22Rv1 (cell line): ENCODE measurements at regions not wholly inside any gene's neighbourhood (a gene's known extent, or its start where the extent isn't known, plus 50 kb on each side); places are given as distances from the start of the nearest gene placed in this dataset.

Experiments
- H3K27ac ChIP-seq: fragments of 450-650 bp; 2 replicates; pipeline ENCODE4 v1.5.1; 2017
- ZFX ChIP-seq: fragments of 450-650 bp; IDR thresholded peaks from 2 replicates; pipeline ENCODE4 v1.6.1; 2017; ENCODE audit warnings: antibody characterized with exemption, borderline replicate concordance
- TF ChIP-seq, protein P1 (sequence below): fragments of 450-650 bp; IDR thresholded peaks from 2 replicates; pipeline ENCODE4 v1.5.1; 2017; ENCODE audit warnings: mild to moderate bottlenecking

DNA sequence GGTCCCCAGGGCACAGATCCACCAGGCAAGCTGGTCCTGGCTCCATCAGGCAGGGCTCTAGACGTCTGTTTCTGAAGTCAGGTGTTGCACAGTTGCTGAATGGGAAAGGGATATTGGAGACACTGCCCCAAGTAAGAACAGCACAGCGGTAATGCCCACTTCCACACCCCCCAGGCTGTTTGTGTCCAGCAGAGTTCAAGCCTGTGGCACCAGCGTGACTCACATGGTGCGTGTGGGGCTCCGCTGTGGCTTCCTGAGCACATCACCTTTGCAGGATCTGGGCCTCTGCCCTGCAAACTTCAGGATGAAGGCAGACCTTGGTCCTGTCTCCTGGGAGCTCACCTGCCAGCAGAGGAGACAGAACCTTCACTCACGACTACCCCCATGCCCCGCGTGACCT is 203.3 kb downstream of the TFCP2L1 start:
- H3K27ac ChIP-seq, result no peak overlapping the region
- TF ChIP-seq, protein P1, sequence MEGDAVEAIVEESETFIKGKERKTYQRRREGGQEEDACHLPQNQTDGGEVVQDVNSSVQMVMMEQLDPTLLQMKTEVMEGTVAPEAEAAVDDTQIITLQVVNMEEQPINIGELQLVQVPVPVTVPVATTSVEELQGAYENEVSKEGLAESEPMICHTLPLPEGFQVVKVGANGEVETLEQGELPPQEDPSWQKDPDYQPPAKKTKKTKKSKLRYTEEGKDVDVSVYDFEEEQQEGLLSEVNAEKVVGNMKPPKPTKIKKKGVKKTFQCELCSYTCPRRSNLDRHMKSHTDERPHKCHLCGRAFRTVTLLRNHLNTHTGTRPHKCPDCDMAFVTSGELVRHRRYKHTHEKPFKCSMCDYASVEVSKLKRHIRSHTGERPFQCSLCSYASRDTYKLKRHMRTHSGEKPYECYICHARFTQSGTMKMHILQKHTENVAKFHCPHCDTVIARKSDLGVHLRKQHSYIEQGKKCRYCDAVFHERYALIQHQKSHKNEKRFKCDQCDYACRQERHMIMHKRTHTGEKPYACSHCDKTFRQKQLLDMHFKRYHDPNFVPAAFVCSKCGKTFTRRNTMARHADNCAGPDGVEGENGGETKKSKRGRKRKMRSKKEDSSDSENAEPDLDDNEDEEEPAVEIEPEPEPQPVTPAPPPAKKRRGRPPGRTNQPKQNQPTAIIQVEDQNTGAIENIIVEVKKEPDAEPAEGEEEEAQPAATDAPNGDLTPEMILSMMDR, result no peak
- TF ChIP-seq ZFX, result no peak

DNA sequence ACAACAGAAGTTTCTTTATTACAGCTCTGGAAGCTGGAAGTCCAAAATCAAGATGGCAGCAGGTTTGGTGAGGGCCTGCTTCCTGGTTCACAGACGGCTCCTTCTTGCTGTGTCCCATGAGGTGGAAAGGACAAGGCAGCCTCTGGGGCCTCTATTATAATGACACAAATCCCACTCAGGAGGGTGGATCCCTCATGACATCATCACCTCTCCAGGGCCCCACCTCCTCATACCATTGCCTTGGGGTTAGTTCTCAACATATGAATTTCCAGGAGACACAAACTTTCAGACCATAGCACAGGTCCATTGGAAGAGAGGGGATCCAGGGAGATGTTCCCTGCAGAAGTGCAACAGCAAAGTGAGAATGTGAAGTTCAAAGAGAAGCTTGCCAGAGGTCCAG is 202.8 kb downstream of the TFCP2L1 start:
- no peak for TF ChIP-seq ZFX
- TF ChIP-seq, protein P1, result no peak
- H3K27ac ChIP-seq, result no peak overlapping the region

DNA sequence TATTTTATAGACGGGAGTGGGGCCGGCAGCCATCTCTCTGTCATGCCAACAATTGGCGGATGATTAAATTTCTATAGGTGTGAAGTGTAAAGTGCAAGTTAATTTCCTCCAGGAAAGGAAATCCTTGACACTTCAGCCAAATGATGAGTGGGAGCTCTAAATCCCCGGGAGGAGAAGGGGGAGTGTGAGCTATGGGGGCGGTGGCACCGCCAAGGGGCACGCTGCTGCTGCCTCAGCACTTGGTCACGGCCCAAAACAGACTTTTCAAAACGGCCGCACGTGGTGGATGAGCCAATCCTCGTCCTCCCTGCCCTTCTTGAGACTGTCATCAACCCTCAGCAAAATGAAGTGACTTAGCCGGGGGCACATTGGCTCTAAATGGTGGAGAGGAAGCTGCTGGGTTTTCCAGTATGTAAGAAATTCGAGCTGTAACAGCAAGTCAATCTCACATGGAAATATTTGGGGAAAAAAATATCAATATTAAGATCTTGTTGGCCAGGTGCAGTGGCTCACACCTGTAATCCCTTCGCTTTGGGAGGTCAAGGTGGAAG is 200.8 kb downstream of the TFCP2L1 start:
- H3K27ac ChIP-seq, result no peak overlapping the region
- TF ChIP-seq, protein P1, result no peak
- no peak for TF ChIP-seq ZFX

DNA sequence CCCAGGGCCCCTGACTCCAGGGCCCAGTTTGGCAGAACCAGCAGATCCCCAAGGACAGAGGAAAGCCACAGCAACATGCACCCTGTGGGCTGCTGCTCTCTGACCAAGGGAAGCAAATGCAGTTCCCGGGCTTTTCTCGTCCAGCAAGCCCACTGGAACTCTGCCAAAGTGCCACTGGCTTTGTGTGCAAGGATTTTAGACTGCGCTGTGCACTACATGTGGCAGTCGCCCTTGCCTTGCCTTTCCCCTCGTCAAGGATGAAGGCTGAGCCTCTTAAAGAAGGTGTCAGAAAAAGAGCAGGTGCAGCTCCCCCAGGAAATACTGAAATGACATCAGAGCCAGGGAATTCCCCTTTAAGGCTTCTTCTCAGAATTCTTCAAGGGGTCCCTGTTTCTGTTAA is 199.2 kb downstream of the TFCP2L1 start:
- TF ChIP-seq ZFX, result no peak
- TF ChIP-seq, protein P1, result no peak
- no peak overlapping the region for H3K27ac ChIP-seq

DNA sequence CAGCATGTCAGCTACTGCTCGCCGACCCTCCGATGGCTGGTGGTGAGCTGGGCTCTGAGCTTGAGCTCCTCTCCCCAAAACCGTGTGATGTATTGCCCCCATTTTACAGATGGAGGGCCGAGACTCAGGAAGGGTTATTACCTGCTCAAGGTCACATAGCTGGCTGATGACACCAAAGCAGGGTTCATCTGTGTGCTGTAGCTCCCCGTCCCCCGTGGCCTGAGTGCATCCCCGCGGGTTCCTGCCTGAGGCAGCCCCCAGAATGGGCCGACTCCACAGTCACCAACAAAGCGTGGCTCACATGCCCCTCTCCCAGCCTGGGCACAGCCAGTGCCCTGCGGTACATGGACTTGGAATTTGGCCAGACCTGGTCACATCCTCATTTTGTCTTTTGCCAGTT is 198.6 kb downstream of the TFCP2L1 start:
- no peak for TF ChIP-seq ZFX
- TF ChIP-seq, protein P1, result no peak
- no peak overlapping the region for H3K27ac ChIP-seq

DNA sequence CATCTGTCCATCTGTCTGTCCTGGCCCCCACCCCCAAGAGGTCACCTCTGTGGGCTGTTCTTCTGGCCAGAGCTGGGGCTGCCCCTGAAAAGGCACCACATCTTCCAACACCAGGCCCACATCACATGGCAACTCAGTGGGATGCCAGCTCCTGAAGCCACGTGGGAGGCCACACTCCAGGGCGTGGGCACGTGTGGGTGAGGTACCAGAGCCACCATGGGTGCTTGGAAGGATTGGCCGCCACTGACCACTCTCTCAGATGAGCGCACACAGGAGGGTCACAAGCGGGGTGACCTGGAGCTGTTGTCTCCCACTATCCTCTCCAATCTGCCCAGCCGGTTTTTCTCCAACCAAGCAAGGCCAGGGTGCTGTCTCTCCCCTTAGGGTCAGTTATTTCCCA is 197.9 kb downstream of the TFCP2L1 start:
- H3K27ac ChIP-seq, result no peak overlapping the region
- TF ChIP-seq, protein P1, result no peak
- no peak for TF ChIP-seq ZFX

DNA sequence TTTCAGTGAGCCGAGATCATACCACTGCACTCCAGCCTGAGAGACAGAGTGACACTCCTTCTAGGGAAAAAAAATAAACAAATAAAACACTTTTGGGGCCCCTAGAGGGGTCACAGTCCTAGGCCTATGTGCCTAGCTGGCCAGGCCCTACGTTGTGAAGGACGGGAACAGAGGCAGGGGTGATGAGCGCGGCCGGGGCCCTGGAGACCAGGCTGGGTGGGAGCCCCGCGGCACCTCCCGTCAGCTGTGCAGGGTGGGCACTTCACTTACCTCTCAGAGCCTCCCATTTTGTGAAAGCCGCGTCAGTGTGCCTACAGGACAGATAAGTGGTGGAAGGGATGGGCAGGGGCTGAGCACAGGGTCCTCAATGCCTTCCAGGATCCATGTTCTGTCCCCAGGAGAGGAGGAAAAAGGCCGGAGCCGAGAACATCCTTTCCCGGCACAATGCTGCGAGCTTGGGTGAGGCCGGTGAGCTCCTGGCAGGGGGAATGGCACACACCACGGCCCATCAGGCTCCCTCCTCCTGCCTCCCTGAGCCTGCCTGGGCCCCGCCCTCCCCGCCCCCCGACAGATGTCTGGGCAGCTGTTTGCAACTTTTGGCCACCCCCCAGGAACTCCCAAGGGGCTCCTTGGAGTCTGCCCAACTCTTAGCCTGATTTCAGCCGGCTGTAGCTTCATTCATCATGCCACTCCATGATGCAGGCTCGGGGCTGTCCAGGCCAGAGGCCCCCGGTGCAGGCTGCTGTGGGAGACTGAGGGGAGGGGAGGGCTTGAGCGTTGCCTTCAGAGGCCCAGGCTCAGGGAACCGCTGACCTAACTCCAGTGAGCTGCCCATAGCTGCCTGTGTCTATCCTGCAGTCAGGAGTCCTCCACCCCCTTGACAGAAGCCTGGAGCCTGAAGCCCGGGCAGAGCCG is 196.5 kb downstream of the TFCP2L1 start:
- H3K27ac ChIP-seq, result no peak overlapping the region
- TF ChIP-seq, protein P1, result no peak
- no peak for TF ChIP-seq ZFX
